ENCODE measurements at regions not wholly inside any gene's neighbourhood (a gene's known extent, or its start where the extent isn't known, plus 50 kb on each side); places are given as distances from the start of the nearest gene placed in this dataset.
"Not testable (repeated sequence)": the region's sequence is repeated elsewhere in the genome, so short reads cannot be mapped to it uniquely, and the experiment has no call there.

- DNase-seq (ENCODE audit: low spot score), result peak; percentile 1
- in situ Hi-C loops (cut with MboI; ENCODE audit: low sequenced_read_pairs, unreplicated experiment), result no loop called here
- TF ChIP-seq, protein P1, sequence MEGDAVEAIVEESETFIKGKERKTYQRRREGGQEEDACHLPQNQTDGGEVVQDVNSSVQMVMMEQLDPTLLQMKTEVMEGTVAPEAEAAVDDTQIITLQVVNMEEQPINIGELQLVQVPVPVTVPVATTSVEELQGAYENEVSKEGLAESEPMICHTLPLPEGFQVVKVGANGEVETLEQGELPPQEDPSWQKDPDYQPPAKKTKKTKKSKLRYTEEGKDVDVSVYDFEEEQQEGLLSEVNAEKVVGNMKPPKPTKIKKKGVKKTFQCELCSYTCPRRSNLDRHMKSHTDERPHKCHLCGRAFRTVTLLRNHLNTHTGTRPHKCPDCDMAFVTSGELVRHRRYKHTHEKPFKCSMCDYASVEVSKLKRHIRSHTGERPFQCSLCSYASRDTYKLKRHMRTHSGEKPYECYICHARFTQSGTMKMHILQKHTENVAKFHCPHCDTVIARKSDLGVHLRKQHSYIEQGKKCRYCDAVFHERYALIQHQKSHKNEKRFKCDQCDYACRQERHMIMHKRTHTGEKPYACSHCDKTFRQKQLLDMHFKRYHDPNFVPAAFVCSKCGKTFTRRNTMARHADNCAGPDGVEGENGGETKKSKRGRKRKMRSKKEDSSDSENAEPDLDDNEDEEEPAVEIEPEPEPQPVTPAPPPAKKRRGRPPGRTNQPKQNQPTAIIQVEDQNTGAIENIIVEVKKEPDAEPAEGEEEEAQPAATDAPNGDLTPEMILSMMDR (IDR thresholded peaks at IDR 0.05; ENCODE audit: borderline replicate concordance, control extremely low read depth, extremely low read depth, insufficient read depth, missing control alignments), result no peak
Observed at GRCh38 chr11:116037861-116038260, 533.6 kb upstream of the CADM1 start.

DNA sequence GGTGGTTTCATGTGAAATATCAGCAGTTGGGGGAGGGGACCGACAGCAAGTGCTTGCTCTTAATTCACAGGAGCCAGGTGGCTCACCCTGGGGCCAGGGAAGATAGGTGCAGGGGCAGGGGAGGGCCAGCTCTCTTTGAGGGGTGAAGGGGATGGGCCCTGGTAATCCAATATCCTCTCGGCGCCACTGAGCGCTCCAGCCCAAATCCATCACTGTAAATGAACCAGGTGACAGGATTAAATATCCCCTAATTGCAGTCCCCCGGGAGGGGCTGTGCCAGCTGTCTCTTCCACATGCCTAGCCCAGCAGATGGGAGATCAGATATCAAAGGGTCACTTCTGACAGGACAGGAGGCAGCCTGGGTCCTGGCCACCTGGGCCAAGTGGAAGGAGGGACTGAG, 531.8 kb upstream of the CADM1 start:
- TF ChIP-seq, protein P1 (IDR thresholded peaks at IDR 0.05; ENCODE audit: borderline replicate concordance, control extremely low read depth, extremely low read depth, insufficient read depth, missing control alignments), result no peak
- in situ Hi-C loops (cut with MboI; ENCODE audit: low sequenced_read_pairs, unreplicated experiment), result no loop called here
- peak; percentile 6 for DNase-seq (ENCODE audit: low spot score)

DNA sequence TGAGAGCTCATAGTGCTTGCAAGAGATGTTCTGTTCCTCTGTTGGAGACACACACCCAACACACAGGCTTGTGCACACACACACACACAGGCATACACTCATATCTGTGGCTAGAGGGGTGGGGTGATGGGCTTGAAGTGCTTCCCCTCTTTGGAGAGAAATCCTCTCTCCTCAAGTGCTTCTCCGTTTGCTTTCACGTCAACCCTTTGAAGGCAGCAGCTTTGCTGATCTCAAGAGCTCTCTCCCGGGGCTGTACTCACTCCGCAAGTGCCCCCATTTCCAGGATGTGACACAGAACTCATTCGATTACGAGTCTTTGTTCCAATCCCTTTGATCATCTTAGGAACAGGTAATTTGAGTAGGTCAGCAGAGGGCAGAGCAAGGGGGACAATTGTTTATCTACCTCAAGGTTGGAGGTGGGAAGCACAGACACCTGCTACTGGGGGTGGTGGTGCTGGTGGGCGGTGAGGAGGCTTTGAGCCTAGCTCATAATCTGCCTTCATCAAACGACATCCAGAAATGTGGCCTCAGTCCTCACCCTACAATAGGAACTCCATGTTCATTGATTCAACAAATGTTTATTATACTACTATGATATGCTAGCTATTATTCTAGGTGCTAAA, 529.8 kb upstream of the CADM1 start:
- DNase-seq (ENCODE audit: low spot score), result peak; percentile 3
- in situ Hi-C loops (cut with MboI; ENCODE audit: low sequenced_read_pairs, unreplicated experiment), result no loop called here
- TF ChIP-seq, protein P1 (IDR thresholded peaks at IDR 0.05; ENCODE audit: borderline replicate concordance, control extremely low read depth, extremely low read depth, insufficient read depth, missing control alignments), result no peak

GRCh38 chr11:116030697-116031331, 526.6 kb upstream of the CADM1 start:
- peak; percentile 3 for DNase-seq (ENCODE audit: low spot score)
- TF ChIP-seq, protein P1 (IDR thresholded peaks at IDR 0.05; ENCODE audit: borderline replicate concordance, control extremely low read depth, extremely low read depth, insufficient read depth, missing control alignments), result no peak
- in situ Hi-C loops (cut with MboI; ENCODE audit: low sequenced_read_pairs, unreplicated experiment), result no loop called here

GRCh38 chr11:116028506-116028905, 524.3 kb upstream of the CADM1 start:
- in situ Hi-C loops (cut with MboI; ENCODE audit: low sequenced_read_pairs, unreplicated experiment), result not testable (repeated sequence)

DNA sequence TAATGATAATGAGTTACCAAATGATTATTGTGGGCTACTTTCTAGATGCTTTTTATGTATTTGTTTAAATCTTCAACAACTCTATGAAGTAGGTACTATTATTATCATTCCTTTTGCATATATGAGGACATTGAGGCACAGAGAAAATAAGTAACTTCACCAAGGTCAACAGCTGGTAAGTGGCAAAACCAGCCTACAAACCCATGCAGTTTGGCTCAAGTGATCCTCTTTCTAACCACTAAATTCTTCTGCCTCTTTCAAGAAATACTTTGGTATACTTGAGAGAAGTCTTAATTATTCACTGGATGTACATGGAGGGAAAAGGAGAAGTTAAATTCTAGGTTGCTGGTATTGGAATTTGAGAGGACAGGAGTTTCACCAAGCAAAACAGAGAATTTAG, 495.2 kb upstream of the CADM1 start:
- no peak for DNase-seq (ENCODE audit: low spot score)
- in situ Hi-C loops (cut with MboI; ENCODE audit: low sequenced_read_pairs, unreplicated experiment), result no loop called here
- TF ChIP-seq, protein P1 (IDR thresholded peaks at IDR 0.05; ENCODE audit: borderline replicate concordance, control extremely low read depth, extremely low read depth, insufficient read depth, missing control alignments), result no peak

More at GRCh38 chr11:116028506-116028905, 524.3 kb upstream of the CADM1 start:
- DNase-seq (ENCODE audit: low spot score), result not testable (repeated sequence)

DNA sequence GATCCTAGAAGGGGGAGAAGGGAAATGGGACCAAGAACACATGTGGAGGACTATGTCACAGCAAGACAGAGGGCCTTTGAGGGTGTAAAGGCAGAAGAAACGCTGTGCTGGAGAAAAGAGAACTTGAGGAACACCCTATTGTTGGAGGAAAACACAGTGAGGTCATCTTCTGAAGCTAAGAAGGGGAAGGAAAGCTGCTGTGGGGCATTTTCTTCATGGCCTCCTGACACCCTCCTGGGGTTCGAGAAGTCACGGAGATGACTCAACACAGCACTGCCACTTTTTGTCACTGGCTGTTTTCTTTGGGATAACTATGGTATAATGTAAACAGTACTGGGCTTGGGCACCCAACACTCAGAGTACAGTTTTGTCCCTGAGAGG, 492.6 kb upstream of the CADM1 start:
- TF ChIP-seq, protein P1 (IDR thresholded peaks at IDR 0.05; ENCODE audit: borderline replicate concordance, control extremely low read depth, extremely low read depth, insufficient read depth, missing control alignments), result no peak
- in situ Hi-C loops (cut with MboI; ENCODE audit: low sequenced_read_pairs, unreplicated experiment), result no loop called here

More for the DNA sequence above, 492.6 kb upstream of the CADM1 start:
- DNase-seq (ENCODE audit: low spot score), result no peak

Measured in GM13976 (cell line).